ENCODE measurements at regions not wholly inside any gene's neighbourhood (a gene's known extent, or its start where the extent isn't known, plus 50 kb on each side); places are given as distances from the start of the nearest gene placed in this dataset.

- H3K4me3 Mint-ChIP-seq: no peak overlapping the region
- ChIA-PET POLR2A (no interaction called here), CTCF (no interaction called here)
- H3K36me3 Mint-ChIP-seq: peaks cover 2% of the 10 kb centered on the region; the same call in 1 of the 2 replicates
- ATAC-seq: no peak
- peaks cover 15% of the 10 kb centered on the region for H3K4me1 Mint-ChIP-seq
- no peak overlapping the region for H3K27ac Mint-ChIP-seq
- H3K9me3 Mint-ChIP-seq: peaks cover 3% of the 10 kb centered on the region; the same call in 1 of the 2 replicates
- TF ChIP-seq, protein P1, sequence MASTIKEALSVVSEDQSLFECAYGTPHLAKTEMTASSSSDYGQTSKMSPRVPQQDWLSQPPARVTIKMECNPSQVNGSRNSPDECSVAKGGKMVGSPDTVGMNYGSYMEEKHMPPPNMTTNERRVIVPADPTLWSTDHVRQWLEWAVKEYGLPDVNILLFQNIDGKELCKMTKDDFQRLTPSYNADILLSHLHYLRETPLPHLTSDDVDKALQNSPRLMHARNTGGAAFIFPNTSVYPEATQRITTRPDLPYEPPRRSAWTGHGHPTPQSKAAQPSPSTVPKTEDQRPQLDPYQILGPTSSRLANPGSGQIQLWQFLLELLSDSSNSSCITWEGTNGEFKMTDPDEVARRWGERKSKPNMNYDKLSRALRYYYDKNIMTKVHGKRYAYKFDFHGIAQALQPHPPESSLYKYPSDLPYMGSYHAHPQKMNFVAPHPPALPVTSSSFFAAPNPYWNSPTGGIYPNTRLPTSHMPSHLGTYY (CRISPR knock-in tag; IDR thresholded peaks at IDR 0.05): no peak
- no peak for TF ChIP-seq CREB1 (CRISPR knock-in tag; IDR thresholded peaks at IDR 0.05)
- no peak for TF ChIP-seq ZNF532 (CRISPR knock-in tag; IDR thresholded peaks at IDR 0.05; ENCODE audit: borderline replicate concordance)
- no peak for TF ChIP-seq ZBTB21 (CRISPR knock-in tag; IDR thresholded peaks at IDR 0.05; ENCODE audit: borderline replicate concordance)
- TF ChIP-seq TP53 (CRISPR knock-in tag; IDR thresholded peaks at IDR 0.05): no peak
- no peak for TF ChIP-seq ZNF232 (CRISPR knock-in tag; IDR thresholded peaks at IDR 0.05)
- TF ChIP-seq ZNF512 (CRISPR knock-in tag; IDR thresholded peaks at IDR 0.05; ENCODE audit: borderline replicate concordance): no peak
- DNase-seq (ENCODE audit: low spot score): no peak
- no peaks in the 10 kb centered on the region for H3K27me3 Mint-ChIP-seq (ENCODE audit: low read depth)
These were observed 97.1 kb downstream of the SIK1 start for GRCh38 chr21:43329711-43330269.

- Mint-ChIP-seq H3K36me3 (no peaks in the 10 kb centered on the region), H3K4me1 (peaks cover 15% of the 10 kb centered on the region), H3K27me3 (ENCODE audit: low read depth) (no peaks in the 10 kb centered on the region), H3K9me3 (no peaks in the 10 kb centered on the region), H3K27ac (no peak overlapping the region), H3K4me3 (no peak overlapping the region)
- ChIA-PET POLR2A (no interaction called here), CTCF (no interaction called here)
- DNase-seq (ENCODE audit: low spot score): no peak
- ATAC-seq: no peak
- TF ChIP-seq ZNF232 (CRISPR knock-in tag; IDR thresholded peaks at IDR 0.05) (no peak), PRRX2 (CRISPR knock-in tag; IDR thresholded peaks at IDR 0.05) (no peak), FOXK1 (CRISPR knock-in tag; IDR thresholded peaks at IDR 0.05) (no peak), NR2C2 (CRISPR knock-in tag; IDR thresholded peaks at IDR 0.05) (no peak), JUN (CRISPR knock-in tag; IDR thresholded peaks at IDR 0.05) (no peak), ESRRA (CRISPR knock-in tag; IDR thresholded peaks at IDR 0.05; ENCODE audit: borderline replicate concordance) (no peak), ZNF263 (CRISPR knock-in tag; IDR thresholded peaks at IDR 0.05; ENCODE audit: low read depth) (no peak)
- TF ChIP-seq, protein P2, sequence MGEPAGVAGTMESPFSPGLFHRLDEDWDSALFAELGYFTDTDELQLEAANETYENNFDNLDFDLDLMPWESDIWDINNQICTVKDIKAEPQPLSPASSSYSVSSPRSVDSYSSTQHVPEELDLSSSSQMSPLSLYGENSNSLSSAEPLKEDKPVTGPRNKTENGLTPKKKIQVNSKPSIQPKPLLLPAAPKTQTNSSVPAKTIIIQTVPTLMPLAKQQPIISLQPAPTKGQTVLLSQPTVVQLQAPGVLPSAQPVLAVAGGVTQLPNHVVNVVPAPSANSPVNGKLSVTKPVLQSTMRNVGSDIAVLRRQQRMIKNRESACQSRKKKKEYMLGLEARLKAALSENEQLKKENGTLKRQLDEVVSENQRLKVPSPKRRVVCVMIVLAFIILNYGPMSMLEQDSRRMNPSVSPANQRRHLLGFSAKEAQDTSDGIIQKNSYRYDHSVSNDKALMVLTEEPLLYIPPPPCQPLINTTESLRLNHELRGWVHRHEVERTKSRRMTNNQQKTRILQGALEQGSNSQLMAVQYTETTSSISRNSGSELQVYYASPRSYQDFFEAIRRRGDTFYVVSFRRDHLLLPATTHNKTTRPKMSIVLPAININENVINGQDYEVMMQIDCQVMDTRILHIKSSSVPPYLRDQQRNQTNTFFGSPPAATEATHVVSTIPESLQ (CRISPR knock-in tag; IDR thresholded peaks at IDR 0.05): no peak
- TF ChIP-seq, protein P3, sequence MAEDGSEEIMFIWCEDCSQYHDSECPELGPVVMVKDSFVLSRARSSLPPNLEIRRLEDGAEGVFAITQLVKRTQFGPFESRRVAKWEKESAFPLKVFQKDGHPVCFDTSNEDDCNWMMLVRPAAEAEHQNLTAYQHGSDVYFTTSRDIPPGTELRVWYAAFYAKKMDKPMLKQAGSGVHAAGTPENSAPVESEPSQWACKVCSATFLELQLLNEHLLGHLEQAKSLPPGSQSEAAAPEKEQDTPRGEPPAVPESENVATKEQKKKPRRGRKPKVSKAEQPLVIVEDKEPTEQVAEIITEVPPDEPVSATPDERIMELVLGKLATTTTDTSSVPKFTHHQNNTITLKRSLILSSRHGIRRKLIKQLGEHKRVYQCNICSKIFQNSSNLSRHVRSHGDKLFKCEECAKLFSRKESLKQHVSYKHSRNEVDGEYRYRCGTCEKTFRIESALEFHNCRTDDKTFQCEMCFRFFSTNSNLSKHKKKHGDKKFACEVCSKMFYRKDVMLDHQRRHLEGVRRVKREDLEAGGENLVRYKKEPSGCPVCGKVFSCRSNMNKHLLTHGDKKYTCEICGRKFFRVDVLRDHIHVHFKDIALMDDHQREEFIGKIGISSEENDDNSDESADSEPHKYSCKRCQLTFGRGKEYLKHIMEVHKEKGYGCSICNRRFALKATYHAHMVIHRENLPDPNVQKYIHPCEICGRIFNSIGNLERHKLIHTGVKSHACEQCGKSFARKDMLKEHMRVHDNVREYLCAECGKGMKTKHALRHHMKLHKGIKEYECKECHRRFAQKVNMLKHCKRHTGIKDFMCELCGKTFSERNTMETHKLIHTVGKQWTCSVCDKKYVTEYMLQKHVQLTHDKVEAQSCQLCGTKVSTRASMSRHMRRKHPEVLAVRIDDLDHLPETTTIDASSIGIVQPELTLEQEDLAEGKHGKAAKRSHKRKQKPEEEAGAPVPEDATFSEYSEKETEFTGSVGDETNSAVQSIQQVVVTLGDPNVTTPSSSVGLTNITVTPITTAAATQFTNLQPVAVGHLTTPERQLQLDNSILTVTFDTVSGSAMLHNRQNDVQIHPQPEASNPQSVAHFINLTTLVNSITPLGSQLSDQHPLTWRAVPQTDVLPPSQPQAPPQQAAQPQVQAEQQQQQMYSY (CRISPR knock-in tag; IDR thresholded peaks at IDR 0.05): no peak
- TF ChIP-seq, protein P4, sequence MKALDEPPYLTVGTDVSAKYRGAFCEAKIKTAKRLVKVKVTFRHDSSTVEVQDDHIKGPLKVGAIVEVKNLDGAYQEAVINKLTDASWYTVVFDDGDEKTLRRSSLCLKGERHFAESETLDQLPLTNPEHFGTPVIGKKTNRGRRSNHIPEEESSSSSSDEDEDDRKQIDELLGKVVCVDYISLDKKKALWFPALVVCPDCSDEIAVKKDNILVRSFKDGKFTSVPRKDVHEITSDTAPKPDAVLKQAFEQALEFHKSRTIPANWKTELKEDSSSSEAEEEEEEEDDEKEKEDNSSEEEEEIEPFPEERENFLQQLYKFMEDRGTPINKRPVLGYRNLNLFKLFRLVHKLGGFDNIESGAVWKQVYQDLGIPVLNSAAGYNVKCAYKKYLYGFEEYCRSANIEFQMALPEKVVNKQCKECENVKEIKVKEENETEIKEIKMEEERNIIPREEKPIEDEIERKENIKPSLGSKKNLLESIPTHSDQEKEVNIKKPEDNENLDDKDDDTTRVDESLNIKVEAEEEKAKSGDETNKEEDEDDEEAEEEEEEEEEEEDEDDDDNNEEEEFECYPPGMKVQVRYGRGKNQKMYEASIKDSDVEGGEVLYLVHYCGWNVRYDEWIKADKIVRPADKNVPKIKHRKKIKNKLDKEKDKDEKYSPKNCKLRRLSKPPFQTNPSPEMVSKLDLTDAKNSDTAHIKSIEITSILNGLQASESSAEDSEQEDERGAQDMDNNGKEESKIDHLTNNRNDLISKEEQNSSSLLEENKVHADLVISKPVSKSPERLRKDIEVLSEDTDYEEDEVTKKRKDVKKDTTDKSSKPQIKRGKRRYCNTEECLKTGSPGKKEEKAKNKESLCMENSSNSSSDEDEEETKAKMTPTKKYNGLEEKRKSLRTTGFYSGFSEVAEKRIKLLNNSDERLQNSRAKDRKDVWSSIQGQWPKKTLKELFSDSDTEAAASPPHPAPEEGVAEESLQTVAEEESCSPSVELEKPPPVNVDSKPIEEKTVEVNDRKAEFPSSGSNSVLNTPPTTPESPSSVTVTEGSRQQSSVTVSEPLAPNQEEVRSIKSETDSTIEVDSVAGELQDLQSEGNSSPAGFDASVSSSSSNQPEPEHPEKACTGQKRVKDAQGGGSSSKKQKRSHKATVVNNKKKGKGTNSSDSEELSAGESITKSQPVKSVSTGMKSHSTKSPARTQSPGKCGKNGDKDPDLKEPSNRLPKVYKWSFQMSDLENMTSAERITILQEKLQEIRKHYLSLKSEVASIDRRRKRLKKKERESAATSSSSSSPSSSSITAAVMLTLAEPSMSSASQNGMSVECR (CRISPR knock-in tag; IDR thresholded peaks at IDR 0.05; ENCODE audit: borderline replicate concordance): no peak
These were observed 97.8 kb downstream of the SIK1 start for GRCh38 chr21:43328958-43329691.

All from WTC11 (cell line).